Sigmoid colon (tissue), 4 donors: ENCODE measurements at regions not wholly inside any gene's neighbourhood (a gene's known extent, or its start where the extent isn't known, plus 50 kb on each side); places are given as distances from the start of the nearest gene placed in this dataset.

Source experiments
- CTCF ChIP-seq, 4 experiments: fragments of 450-650 bp in 3 of 4; fragments of 200-600 bp in 1 of 4; IDR thresholded peaks; one replicate each; pipeline ENCODE4 v1.5.1; 2016 to 2019; ENCODE audit warnings: antibody characterized with exemption in 4 of 4, mild to moderate bottlenecking in 3 of 4, moderate library complexity in 2 of 4
- EP300 ChIP-seq, 4 donors: sonication (generic); formaldehyde crosslinking; IDR thresholded peaks; one replicate each; pipeline ENCODE4 v1.6.1; 2017; ENCODE audit warnings: antibody characterized with exemption in 4 of 4
- POLR2A ChIP-seq, 2 donors: fragments of 450-650 bp; IDR thresholded peaks; one replicate each; pipeline ENCODE4 v1.6.1; 2016; ENCODE audit warnings: antibody characterized with exemption in 2 of 2, mild to moderate bottlenecking in 2 of 2, moderate library complexity in 2 of 2
- POLR2AphosphoS5 ChIP-seq, 4 donors: sonication (generic); formaldehyde crosslinking; IDR thresholded peaks; one replicate each; pipeline ENCODE4 v1.6.1; 2017; ENCODE audit warnings: antibody characterized with exemption in 4 of 4

GRCh38 chr13:80235967-80236302 lies 105.0 kb downstream of the SPRY2 start:
- TF ChIP-seq POLR2A (IDR thresholded peaks at IDR 0.05) (no peak), CTCF (IDR thresholded peaks at IDR 0.05) (no peak), EP300 (IDR thresholded peaks at IDR 0.05) (no peak), POLR2AphosphoS5 (IDR thresholded peaks at IDR 0.05) (no peak)
